Tibial nerve (tissue), 4 donors: ENCODE measurements at regions not wholly inside any gene's neighbourhood (a gene's known extent, or its start where the extent isn't known, plus 50 kb on each side); places are given as distances from the start of the nearest gene placed in this dataset.

ENCODE experiments used
- DNase-seq, 2 donors: peaks; one replicate each; pipeline ENCODE4 v3.0.0-alpha.2; 2019; ENCODE audit warnings: low spot score in 2 of 2
- H3K27ac ChIP-seq, 4 donors: fragments of 200-600 bp; sonication (generic) in 3 of 4; one replicate each; pipeline ENCODE4 v1.5.1; 2017 to 2019; ENCODE audit warnings: mild to moderate bottlenecking in 1 of 4
- H3K27me3 ChIP-seq, 2 donors: fragments of 200-600 bp; sonication (generic) in 1 of 2; one replicate each; pipeline versions ENCODE4 v1.5.1 to v1.6.0; 2017 to 2019
- H3K36me3 ChIP-seq, 3 donors: fragments of 200-600 bp; sonication (generic); one replicate each; pipeline ENCODE4 v1.5.1; 2018 to 2019
- H3K4me1 ChIP-seq, 4 donors: fragments of 200-600 bp; sonication (generic) in 3 of 4; one replicate each; pipeline ENCODE4 v1.5.1; 2017 to 2019
- H3K4me3 ChIP-seq, 4 donors: fragments of 200-600 bp; sonication (generic) in 3 of 4; one replicate each; pipeline ENCODE4 v1.5.1; 2017 to 2019; ENCODE audit warnings: mild to moderate bottlenecking in 1 of 4, moderate library complexity in 1 of 4
- H3K9me3 ChIP-seq, 4 donors: fragments of 200-600 bp; sonication (generic) in 3 of 4; one replicate each; pipeline ENCODE4 v1.5.1; 2017 to 2019
- EP300 ChIP-seq, 2 donors: sonication (generic); formaldehyde crosslinking; IDR thresholded peaks; one replicate each; pipeline ENCODE4 v1.6.1; 2017; ENCODE audit warnings: antibody characterized with exemption in 2 of 2, mild to moderate bottlenecking in 1 of 2
- POLR2A ChIP-seq, 2 donors: fragments of 450-650 bp; IDR thresholded peaks; one replicate each; pipeline ENCODE4 v1.6.1; 2017; ENCODE audit warnings: antibody characterized with exemption in 2 of 2, mild to moderate bottlenecking in 2 of 2, moderate library complexity in 2 of 2
- WGBS, 2 donors: methylation state at CpG; one replicate each; pipeline ENCODE4 v1.1.5; 2018; 5-methylcytosine and 5-hydroxymethylcytosine counted together
- TF ChIP-seq, protein P1 (sequence below), 5 experiments: fragments of 200-600 bp in 3 of 5; fragments of 450-650 bp in 2 of 5; sonication (generic) in 3 of 5; IDR thresholded peaks; one replicate each; pipeline ENCODE4 v1.5.1; 2016 to 2019; ENCODE audit warnings: antibody characterized with exemption in 5 of 5, mild to moderate bottlenecking in 3 of 5, moderate library complexity in 2 of 5

DNA sequence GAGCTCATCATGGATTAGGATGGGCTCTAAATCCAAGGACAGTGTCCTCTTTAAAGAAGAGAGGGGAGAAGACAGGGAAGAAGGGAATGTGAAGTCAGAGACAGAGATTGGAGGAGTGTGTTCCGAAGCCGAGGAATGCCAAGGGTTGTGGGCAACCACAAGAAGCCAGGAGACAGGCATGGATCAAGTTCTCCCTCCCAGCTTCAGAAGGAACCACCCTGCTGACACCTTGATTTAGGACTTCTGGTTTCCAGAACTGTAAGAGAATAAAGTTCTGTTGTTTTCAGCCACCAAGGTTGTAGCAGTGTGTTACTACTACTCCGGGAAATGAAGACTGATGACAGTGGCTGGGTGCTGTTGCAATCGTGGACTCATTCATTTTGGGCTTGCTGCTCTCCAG lies 120.1 kb downstream of the RPS12 start:
- H3K4me1 ChIP-seq = peaks cover 0 to 25% (median 3%) of the 10 kb centered on the region in 4 donors
- no peaks in the 10 kb centered on the region for H3K9me3 ChIP-seq
- no peaks in the 10 kb centered on the region for H3K27me3 ChIP-seq
- H3K36me3 ChIP-seq = no peaks in the 10 kb centered on the region
- H3K27ac ChIP-seq = no peak overlapping the region
- DNase-seq = no peak
- TF ChIP-seq, protein P1, sequence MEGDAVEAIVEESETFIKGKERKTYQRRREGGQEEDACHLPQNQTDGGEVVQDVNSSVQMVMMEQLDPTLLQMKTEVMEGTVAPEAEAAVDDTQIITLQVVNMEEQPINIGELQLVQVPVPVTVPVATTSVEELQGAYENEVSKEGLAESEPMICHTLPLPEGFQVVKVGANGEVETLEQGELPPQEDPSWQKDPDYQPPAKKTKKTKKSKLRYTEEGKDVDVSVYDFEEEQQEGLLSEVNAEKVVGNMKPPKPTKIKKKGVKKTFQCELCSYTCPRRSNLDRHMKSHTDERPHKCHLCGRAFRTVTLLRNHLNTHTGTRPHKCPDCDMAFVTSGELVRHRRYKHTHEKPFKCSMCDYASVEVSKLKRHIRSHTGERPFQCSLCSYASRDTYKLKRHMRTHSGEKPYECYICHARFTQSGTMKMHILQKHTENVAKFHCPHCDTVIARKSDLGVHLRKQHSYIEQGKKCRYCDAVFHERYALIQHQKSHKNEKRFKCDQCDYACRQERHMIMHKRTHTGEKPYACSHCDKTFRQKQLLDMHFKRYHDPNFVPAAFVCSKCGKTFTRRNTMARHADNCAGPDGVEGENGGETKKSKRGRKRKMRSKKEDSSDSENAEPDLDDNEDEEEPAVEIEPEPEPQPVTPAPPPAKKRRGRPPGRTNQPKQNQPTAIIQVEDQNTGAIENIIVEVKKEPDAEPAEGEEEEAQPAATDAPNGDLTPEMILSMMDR (IDR thresholded peaks at IDR 0.05) = no peak
- TF ChIP-seq POLR2A (IDR thresholded peaks at IDR 0.05) = no peak
- no peak for TF ChIP-seq EP300 (IDR thresholded peaks at IDR 0.05)
- 73 to 75% methylated on average over 4 of the region's 4 CpGs for WGBS, 2 donors
- H3K4me3 ChIP-seq = no peak overlapping the region

DNA sequence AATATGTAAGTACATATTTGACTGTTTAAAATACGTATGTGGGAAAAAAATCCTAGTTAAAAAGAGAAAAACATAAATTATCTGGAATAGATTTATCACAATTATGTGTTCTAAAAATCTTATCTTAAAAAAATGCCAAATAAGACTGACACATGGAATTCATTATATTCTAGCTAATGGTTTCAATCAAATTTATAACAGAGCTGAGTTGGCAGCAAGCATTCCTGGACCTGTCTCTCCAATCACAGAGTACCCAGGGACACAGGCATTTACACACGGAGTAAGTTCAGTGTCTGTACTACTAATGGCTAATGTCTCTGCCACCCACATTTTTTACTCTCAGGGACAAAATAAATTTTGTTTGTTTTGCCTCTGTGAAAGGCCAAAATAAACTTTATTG lies 122.3 kb downstream of the RPS12 start:
- TF ChIP-seq POLR2A (IDR thresholded peaks at IDR 0.05) (no peak), EP300 (IDR thresholded peaks at IDR 0.05) (no peak)
- TF ChIP-seq, protein P1 (IDR thresholded peaks at IDR 0.05) = no peak
- Histone ChIP-seq H3K9me3 (no peaks in the 10 kb centered on the region), H3K27me3 (no peaks in the 10 kb centered on the region), H3K36me3 (no peaks in the 10 kb centered on the region), H3K27ac (no peak overlapping the region), H3K4me1 (peaks cover 0 to 22% (median 3%) of the 10 kb centered on the region in 4 donors), H3K4me3 (no peak overlapping the region)
- DNase-seq = no peak
- 52 to 61% methylated on average over 2 of the region's 2 CpGs for WGBS, 2 donors

DNA sequence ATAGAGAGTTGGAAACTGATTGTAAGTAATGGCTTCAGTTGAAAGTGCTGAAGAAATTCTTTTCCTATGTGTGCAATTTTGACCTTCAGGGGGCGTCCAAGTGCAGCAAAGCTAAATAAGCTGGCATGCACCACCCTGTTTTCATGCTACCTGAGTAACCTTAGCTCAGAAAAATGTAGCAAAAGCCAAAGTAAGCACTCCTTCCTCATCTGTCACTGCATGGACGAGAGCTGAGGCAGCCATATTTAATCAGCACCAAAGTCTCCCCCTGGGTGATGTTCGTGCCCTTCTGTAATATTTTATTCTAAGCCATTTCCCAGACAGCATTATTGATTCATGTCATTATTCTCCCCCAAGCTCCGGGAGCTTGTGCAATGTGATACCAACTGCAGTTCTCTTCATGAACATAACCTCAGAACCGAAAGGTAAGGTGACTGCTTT lies 123.1 kb downstream of the RPS12 start:
- no peak for DNase-seq
- H3K27me3 ChIP-seq = no peaks in the 10 kb centered on the region
- no peaks in the 10 kb centered on the region for H3K36me3 ChIP-seq
- H3K4me1 ChIP-seq = peaks cover 0 to 13% (median 2%) of the 10 kb centered on the region in 4 donors
- no peak overlapping the region for H3K27ac ChIP-seq
- H3K4me3 ChIP-seq = no peak overlapping the region
- H3K9me3 ChIP-seq = no peaks in the 10 kb centered on the region
- 41 to 49% methylated on average over 5 of the region's 5 CpGs for WGBS, 2 donors
- no peak for TF ChIP-seq POLR2A (IDR thresholded peaks at IDR 0.05)
- TF ChIP-seq, protein P1 (IDR thresholded peaks at IDR 0.05) = peak in 2 of 5 experiments; percentile 16 to 21

DNA sequence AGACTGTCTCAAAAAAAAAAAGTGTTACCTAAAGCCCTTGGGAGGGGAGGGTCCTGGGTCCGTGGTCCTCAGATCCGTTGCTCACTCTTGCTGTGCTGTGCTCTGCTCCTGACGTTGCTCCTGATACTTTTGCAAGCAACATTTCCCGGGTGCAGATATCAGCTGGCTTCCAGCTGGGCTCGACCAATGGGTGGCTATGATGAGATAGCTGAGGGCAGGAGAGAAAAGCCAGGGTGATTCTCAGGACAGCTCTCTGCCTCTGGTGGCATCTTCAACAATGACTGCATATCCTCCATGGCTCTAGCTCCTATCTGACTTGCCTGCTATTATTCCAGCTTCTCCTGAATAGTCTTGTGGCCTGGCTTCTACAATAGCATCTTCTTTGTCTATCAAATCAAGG lies 134.5 kb downstream of the RPS12 start:
- DNase-seq = no peak
- no peaks in the 10 kb centered on the region for H3K4me1 ChIP-seq
- no peaks in the 10 kb centered on the region for H3K27me3 ChIP-seq
- no peaks in the 10 kb centered on the region for H3K9me3 ChIP-seq
- no peak overlapping the region for H3K27ac ChIP-seq
- H3K4me3 ChIP-seq = no peak overlapping the region
- 79 to 80% methylated on average over 5 of the region's 5 CpGs for WGBS, 2 donors
- TF ChIP-seq EP300 (IDR thresholded peaks at IDR 0.05) = no peak
- TF ChIP-seq, protein P1 (IDR thresholded peaks at IDR 0.05) = no peak
- no peak for TF ChIP-seq POLR2A (IDR thresholded peaks at IDR 0.05)
- H3K36me3 ChIP-seq = no peaks in the 10 kb centered on the region

DNA sequence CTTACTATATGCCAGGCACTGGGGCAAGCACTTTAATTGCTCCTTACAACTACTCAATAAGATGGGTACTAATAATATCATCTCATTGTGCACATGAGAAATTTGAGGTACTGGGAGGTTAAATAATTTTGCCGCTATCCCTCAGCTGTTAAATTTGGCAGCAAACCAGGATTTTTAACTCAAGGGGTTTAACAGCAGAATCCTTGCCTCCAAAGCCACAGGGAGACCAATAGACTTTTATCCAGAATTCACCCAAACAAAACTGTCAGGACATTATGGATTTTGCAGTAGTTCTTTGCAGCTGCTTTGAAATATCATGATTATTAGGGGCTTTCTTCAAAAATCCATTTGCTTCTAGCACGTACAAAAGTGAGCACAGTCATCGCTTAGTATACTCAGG lies 136.2 kb downstream of the RPS12 start:
- 80 to 83% methylated on average over 3 of the region's 3 CpGs for WGBS, 2 donors
- no peak for DNase-seq
- H3K4me3 ChIP-seq = no peak overlapping the region
- H3K4me1 ChIP-seq = no peaks in the 10 kb centered on the region
- TF ChIP-seq EP300 (IDR thresholded peaks at IDR 0.05) = no peak
- TF ChIP-seq, protein P1 (IDR thresholded peaks at IDR 0.05) = no peak
- TF ChIP-seq POLR2A (IDR thresholded peaks at IDR 0.05) = no peak
- H3K27me3 ChIP-seq = no peaks in the 10 kb centered on the region
- H3K36me3 ChIP-seq = no peaks in the 10 kb centered on the region
- H3K27ac ChIP-seq = no peak overlapping the region
- no peaks in the 10 kb centered on the region for H3K9me3 ChIP-seq
